DND-41 (cell line): ENCODE measurements at regions not wholly inside any gene's neighbourhood (a gene's known extent, or its start where the extent isn't known, plus 50 kb on each side); places are given as distances from the start of the nearest gene placed in this dataset.
"Not testable (repeated sequence)": the region's sequence is repeated elsewhere in the genome, so short reads cannot be mapped to it uniquely, and the experiment has no call there.

Source experiments
- ATAC-seq: fragments of 200-7000 bp; cut with Tn5 transposase; 3 replicates; pipeline ENCODE4 v1.9.1; 2021; ENCODE audit warnings: low read depth; ENCODE audit not compliant: insufficient read depth
- DNase-seq: peaks from one replicate; pipeline ENCODE4 v3.0.0-alpha.2; 2020
- H2AFZ ChIP-seq: 2 replicates; pipeline ENCODE4 v1.6.0; 2012; ENCODE audit warnings: low read depth, low read length
- H3K27ac ChIP-seq: 2 replicates; pipeline ENCODE4 v1.5.1; 2012; ENCODE audit warnings: low read length, inconsistent platforms
- H3K27me3 ChIP-seq: fragments of 200-600 bp; sonication (generic); 2 replicates; pipeline ENCODE4 v1.6.0; 2012; ENCODE audit warnings: low read length, mild to moderate bottlenecking, inconsistent platforms; ENCODE audit not compliant: insufficient read depth, poor library complexity
- H3K36me3 ChIP-seq: 2 replicates; pipeline ENCODE4 v1.5.1; 2012; ENCODE audit warnings: low read length, inconsistent platforms; ENCODE audit not compliant: insufficient read depth
- H3K4me1 ChIP-seq: 2 replicates; pipeline ENCODE4 v1.5.1; 2012; ENCODE audit warnings: mild to moderate bottlenecking, low read length; ENCODE audit not compliant: insufficient read depth
- H3K4me2 ChIP-seq: 2 replicates; pipeline ENCODE4 v1.6.0; 2012; ENCODE audit warnings: mild to moderate bottlenecking, moderate library complexity, low read length, inconsistent platforms; ENCODE audit not compliant: insufficient read depth
- H3K4me3 ChIP-seq, 2 experiments: fragments of 200-600 bp in 1 of 2; shearing (Covaris generic) in 1 of 2; 2 replicates each; pipeline ENCODE4 v1.5.1; 2012 to 2016; ENCODE audit warnings: inconsistent platforms in 2 of 2, low read length in 2 of 2, mild to moderate bottlenecking in 2 of 2, low read depth in 1 of 2, moderate library complexity in 1 of 2
- H3K79me2 ChIP-seq: 2 replicates; pipeline ENCODE4 v1.6.0; 2012; ENCODE audit warnings: low read length, inconsistent platforms; ENCODE audit not compliant: insufficient read depth
- H3K9ac ChIP-seq: 2 replicates; pipeline ENCODE4 v1.6.0; 2012; ENCODE audit warnings: low read depth, mild to moderate bottlenecking, inconsistent platforms, low read length, moderate library complexity
- H3K9me3 ChIP-seq: 2 replicates; pipeline ENCODE4 v1.5.1; 2012; ENCODE audit warnings: low read length, moderate library complexity, mild to moderate bottlenecking, inconsistent platforms; ENCODE audit not compliant: insufficient read depth, severe bottlenecking
- H4K20me1 ChIP-seq: 2 replicates; pipeline ENCODE4 v1.6.0; 2012; ENCODE audit warnings: low read length; ENCODE audit not compliant: insufficient read depth
- CTCF ChIP-seq: IDR thresholded peaks from 2 replicates; pipeline ENCODE4 v1.5.1; 2012; ENCODE audit warnings: borderline replicate concordance, low read length, moderate library complexity, mild to moderate bottlenecking; ENCODE audit not compliant: poor library complexity, severe bottlenecking; ENCODE audit errors: extremely low read depth
- EZH2 ChIP-seq: IDR thresholded peaks from 3 replicates; pipeline ENCODE4 v1.6.1; 2012; ENCODE audit warnings: borderline replicate concordance, low read depth, mild to moderate bottlenecking, moderate library complexity, low read length, inconsistent platforms; ENCODE audit not compliant: severe bottlenecking

DNA sequence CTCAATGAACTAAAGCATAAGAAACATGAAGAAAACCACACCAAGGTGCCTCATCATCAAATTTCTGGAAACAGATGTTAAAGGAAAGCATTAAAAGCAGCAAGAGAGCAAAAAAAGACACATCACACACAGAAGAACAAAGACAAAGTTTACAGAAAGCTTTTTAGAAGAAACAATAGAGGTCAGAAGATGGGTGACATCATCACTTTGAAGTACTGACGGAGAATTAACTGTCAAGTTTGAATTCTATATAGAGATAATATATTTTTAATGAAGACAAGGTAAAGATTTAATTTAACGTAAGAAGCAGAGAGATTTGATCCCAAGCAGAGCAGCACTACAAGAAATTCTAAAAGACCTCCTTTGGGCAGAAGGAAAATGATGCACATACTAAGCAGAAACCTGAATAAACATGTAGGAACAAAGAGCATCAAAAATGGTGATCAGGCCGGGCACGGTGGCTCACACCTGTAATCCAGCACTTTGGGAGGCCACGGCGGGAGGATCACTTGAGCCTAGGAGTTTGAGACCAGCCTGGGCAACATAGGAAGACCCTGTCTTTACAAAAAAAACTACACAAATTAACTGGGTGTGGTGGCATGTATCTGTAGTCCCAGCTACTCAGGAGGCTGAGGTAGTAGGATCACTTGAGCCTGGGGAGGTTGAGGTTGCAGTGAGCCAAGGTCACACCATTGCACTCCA, 63.3 kb upstream of the RTL6 start:
- H3K4me3 ChIP-seq: no peak overlapping the region
- H3K27ac ChIP-seq: no peak overlapping the region
- H3K79me2 ChIP-seq: no peaks in the 10 kb centered on the region
- H3K4me1 ChIP-seq: no peaks in the 10 kb centered on the region
- no peaks in the 10 kb centered on the region for H3K9me3 ChIP-seq
- no peaks in the 10 kb centered on the region for H3K36me3 ChIP-seq
- H2AFZ ChIP-seq: no peak overlapping the region
- H3K27me3 ChIP-seq: no peaks in the 10 kb centered on the region
- DNase-seq: no peak
- no peak overlapping the region for H3K4me2 ChIP-seq
- no peak overlapping the region for H3K9ac ChIP-seq
- ATAC-seq: no peak
- TF ChIP-seq EZH2: no peak
- no peak for TF ChIP-seq CTCF
- no peaks in the 10 kb centered on the region for H4K20me1 ChIP-seq

GRCh38 chr22:44558671-44559070, 60.6 kb upstream of the RTL6 start:
- not testable (repeated sequence) for H2AFZ ChIP-seq, DNase-seq, H3K9me3 ChIP-seq, H3K79me2 ChIP-seq, H3K4me1 ChIP-seq, H3K27me3 ChIP-seq, H3K27ac ChIP-seq, H3K4me2 ChIP-seq, H3K9ac ChIP-seq, H3K36me3 ChIP-seq, H4K20me1 ChIP-seq, ATAC-seq, H3K4me3 ChIP-seq

DNA sequence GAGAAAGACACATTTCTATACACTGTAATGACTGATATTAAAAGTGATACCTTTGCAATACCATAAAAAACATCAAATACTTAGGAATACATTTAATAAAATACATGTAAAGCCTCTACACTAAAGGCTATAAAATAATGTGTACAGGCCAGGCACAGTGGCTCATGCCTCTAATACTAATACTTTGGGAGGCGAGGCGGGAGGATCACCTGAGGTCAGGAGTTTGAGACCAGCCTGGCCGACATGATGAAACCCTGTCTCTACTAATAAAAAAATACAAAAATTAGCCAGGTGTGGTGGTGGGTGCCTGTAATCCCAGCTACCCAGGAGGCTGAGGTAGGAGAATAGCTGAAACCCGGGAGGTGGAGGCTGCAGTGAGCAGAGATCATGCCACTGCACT, 59.8 kb upstream of the RTL6 start:
- not testable (repeated sequence) for H3K27ac ChIP-seq, H3K4me2 ChIP-seq, H3K9me3 ChIP-seq, H3K4me3 ChIP-seq, H2AFZ ChIP-seq, H3K79me2 ChIP-seq, H3K9ac ChIP-seq, H4K20me1 ChIP-seq, ATAC-seq, H3K4me1 ChIP-seq, H3K36me3 ChIP-seq, DNase-seq, H3K27me3 ChIP-seq

DNA sequence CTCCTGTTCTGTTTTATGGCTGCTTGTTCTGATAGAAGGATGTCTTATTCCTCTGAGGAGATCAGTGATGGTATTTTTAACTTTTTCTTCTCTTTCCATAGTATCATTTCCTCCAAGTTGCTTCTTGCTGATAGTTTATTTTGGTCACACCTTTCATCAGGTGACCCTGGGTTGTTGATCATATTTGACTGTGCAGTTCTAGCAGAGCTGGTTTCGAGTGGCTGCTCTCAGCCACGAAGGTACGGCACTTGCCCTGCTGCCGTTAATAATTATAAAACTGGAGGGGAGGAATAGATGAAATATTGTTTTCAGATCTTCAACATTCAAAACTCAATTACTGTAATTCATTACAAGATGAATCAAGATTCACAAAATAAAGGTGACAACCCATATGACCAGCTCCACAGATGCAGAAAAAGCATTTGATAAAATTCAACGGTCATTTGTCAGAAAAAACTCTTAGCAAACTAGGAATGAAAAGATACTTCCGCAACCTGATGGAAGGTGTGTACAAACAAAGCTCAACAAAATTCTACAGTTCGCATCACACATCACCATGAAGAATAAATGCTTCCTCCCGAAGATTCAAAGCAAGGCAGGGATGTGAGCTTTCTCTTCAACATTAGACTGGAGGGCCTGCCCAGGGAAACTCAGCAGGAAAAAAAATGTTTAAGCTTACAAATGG, 59.2 kb upstream of the RTL6 start:
- no peak for TF ChIP-seq EZH2
- no peak for TF ChIP-seq CTCF
- H3K27me3 ChIP-seq: no peaks in the 10 kb centered on the region
- no peak overlapping the region for H2AFZ ChIP-seq
- no peak for DNase-seq
- H3K9me3 ChIP-seq: no peaks in the 10 kb centered on the region
- ATAC-seq: no peak
- H4K20me1 ChIP-seq: no peaks in the 10 kb centered on the region
- H3K4me2 ChIP-seq: no peak overlapping the region
- no peak overlapping the region for H3K4me3 ChIP-seq
- no peaks in the 10 kb centered on the region for H3K36me3 ChIP-seq
- H3K9ac ChIP-seq: no peak overlapping the region
- H3K4me1 ChIP-seq: no peaks in the 10 kb centered on the region
- no peak overlapping the region for H3K27ac ChIP-seq
- H3K79me2 ChIP-seq: no peaks in the 10 kb centered on the region
